ENCODE measurements at regions not wholly inside any gene's neighbourhood (a gene's known extent, or its start where the extent isn't known, plus 50 kb on each side); places are given as distances from the start of the nearest gene placed in this dataset.

DNA sequence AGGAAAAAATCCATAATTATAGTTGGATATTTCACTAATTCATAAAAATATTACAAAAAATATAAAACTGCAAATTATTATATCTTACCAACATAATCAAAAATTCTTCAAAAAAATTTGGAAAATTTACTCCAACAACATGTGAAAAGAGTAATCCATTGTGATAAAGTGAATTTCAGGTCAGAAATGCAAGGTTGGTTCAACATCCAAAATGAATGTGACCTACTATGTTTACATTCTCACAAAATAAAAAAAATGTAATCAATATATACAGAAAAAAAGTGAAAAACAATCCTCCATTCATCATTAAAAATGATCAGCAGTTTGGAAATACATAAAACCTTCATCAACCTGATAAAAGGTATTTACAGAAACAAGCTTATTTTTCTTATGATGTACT, 1252.2 kb downstream of the JRKL start:
- Histone ChIP-seq H3F3A (replicated peaks; ENCODE audit: insufficient read depth) (no peaks in the 10 kb centered on the region), H3K4me3 (ENCODE audit: low read depth in 2 of 2, low read length in 1 of 2) (no peak overlapping the region), H3K36me3 (replicated peaks in 1 of 2; ENCODE audit: control insufficient read depth in 1 of 2, insufficient read depth in 2 of 2, low read length in 1 of 2) (no peaks in the 10 kb centered on the region), H3K9ac (no peak overlapping the region), H2AFZ (ENCODE audit: low read depth) (no peak overlapping the region), H3K9me2 (no peaks in the 10 kb centered on the region), H3K4me1 (ENCODE audit: control insufficient read depth in 1 of 2, insufficient read depth in 2 of 2, low read depth in 1 of 2, low read length in 1 of 2) (no peaks in the 10 kb centered on the region), H4K20me1 (ENCODE audit: insufficient read depth) (no peaks in the 10 kb centered on the region), H3K4me2 (no peak overlapping the region), H3K27ac (ENCODE audit: low read depth in 2 of 2, low read length in 1 of 2) (no peak overlapping the region), H3K9me3 (no peaks in the 10 kb centered on the region; the same call in 1 of the 2 replicates), H3K79me2 (ENCODE audit: insufficient read depth) (no peaks in the 10 kb centered on the region), H3K27me3 (ENCODE audit: insufficient read depth) (no peaks in the 10 kb centered on the region)
- CTCF ChIA-PET: no interaction called here
- TF ChIP-seq MEF2A (IDR thresholded peaks at IDR 0.05; ENCODE audit: borderline replicate concordance, low read depth): no peak
- no peak for TF ChIP-seq ELF1 (IDR thresholded peaks at IDR 0.05)
- no peak for TF ChIP-seq RCOR1 (IDR thresholded peaks at IDR 0.05; ENCODE audit: low read length)
- TF ChIP-seq, protein P1, sequence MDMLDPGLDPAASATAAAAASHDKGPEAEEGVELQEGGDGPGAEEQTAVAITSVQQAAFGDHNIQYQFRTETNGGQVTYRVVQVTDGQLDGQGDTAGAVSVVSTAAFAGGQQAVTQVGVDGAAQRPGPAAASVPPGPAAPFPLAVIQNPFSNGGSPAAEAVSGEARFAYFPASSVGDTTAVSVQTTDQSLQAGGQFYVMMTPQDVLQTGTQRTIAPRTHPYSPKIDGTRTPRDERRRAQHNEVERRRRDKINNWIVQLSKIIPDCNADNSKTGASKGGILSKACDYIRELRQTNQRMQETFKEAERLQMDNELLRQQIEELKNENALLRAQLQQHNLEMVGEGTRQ (IDR thresholded peaks at IDR 0.05; ENCODE audit: borderline replicate concordance, low read depth, low read length): no peak
- TF ChIP-seq, protein P2, sequence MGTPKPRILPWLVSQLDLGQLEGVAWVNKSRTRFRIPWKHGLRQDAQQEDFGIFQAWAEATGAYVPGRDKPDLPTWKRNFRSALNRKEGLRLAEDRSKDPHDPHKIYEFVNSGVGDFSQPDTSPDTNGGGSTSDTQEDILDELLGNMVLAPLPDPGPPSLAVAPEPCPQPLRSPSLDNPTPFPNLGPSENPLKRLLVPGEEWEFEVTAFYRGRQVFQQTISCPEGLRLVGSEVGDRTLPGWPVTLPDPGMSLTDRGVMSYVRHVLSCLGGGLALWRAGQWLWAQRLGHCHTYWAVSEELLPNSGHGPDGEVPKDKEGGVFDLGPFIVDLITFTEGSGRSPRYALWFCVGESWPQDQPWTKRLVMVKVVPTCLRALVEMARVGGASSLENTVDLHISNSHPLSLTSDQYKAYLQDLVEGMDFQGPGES (IDR thresholded peaks at IDR 0.05; ENCODE audit: low read depth, low read length): no peak
- TF ChIP-seq SMC3 (IDR thresholded peaks at IDR 0.05; ENCODE audit: low read depth, low read length): no peak
- TF ChIP-seq GATA2 (CRISPR knock-in tag; IDR thresholded peaks at IDR 0.05): no peak
- no peak for TF ChIP-seq FOXJ3 (CRISPR knock-in tag; IDR thresholded peaks at IDR 0.05)
- TF ChIP-seq SIN3A (IDR thresholded peaks at IDR 0.05; ENCODE audit: borderline replicate concordance, low read depth, low read length): no peak
- TF ChIP-seq FOXM1 (IDR thresholded peaks at IDR 0.05; ENCODE audit: low read depth): no peak
- no peak for TF ChIP-seq GABPA (IDR thresholded peaks at IDR 0.05; ENCODE audit: low read depth)
- no peak for TF ChIP-seq POLR2AphosphoS5 (IDR thresholded peaks at IDR 0.05; ENCODE audit: low read depth, low read length)
- no peak for TF ChIP-seq JUND (IDR thresholded peaks at IDR 0.05)
- TF ChIP-seq, protein P3, sequence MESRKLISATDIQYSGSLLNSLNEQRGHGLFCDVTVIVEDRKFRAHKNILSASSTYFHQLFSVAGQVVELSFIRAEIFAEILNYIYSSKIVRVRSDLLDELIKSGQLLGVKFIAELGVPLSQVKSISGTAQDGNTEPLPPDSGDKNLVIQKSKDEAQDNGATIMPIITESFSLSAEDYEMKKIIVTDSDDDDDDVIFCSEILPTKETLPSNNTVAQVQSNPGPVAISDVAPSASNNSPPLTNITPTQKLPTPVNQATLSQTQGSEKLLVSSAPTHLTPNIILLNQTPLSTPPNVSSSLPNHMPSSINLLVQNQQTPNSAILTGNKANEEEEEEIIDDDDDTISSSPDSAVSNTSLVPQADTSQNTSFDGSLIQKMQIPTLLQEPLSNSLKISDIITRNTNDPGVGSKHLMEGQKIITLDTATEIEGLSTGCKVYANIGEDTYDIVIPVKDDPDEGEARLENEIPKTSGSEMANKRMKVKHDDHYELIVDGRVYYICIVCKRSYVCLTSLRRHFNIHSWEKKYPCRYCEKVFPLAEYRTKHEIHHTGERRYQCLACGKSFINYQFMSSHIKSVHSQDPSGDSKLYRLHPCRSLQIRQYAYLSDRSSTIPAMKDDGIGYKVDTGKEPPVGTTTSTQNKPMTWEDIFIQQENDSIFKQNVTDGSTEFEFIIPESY (IDR thresholded peaks at IDR 0.05; ENCODE audit: borderline replicate concordance, low read depth): no peak
- no peak for TF ChIP-seq TEAD4 (IDR thresholded peaks at IDR 0.05; ENCODE audit: borderline replicate concordance, insufficient read depth)
- no peak for TF ChIP-seq NFIC (IDR thresholded peaks at IDR 0.05; ENCODE audit: borderline replicate concordance)
- TF ChIP-seq MXI1 (IDR thresholded peaks at IDR 0.05; ENCODE audit: low read depth, low read length): no peak
- POLR2A ChIA-PET: no interaction called here
- DNase-seq: no peak

Data from SK-N-SH (cell line).